SKM-1 (cell line): ENCODE measurements at regions not wholly inside any gene's neighbourhood (a gene's known extent, or its start where the extent isn't known, plus 50 kb on each side); places are given as distances from the start of the nearest gene placed in this dataset.

ENCODE experiments used
- DNase-seq: peaks from one replicate; lab custom pipeline; 2025; ENCODE audit not compliant: unreplicated experiment; lab: John Stamatoyannopoulos, UW

- DNase-seq, result no peak
Measured at GRCh38 chr11:82676483-82677094, 57.1 kb downstream of the FAM181B start.

- DNase-seq, result no peak
Measured at GRCh38 chr11:82675838-82676237, 57.8 kb downstream of the FAM181B start.

DNA sequence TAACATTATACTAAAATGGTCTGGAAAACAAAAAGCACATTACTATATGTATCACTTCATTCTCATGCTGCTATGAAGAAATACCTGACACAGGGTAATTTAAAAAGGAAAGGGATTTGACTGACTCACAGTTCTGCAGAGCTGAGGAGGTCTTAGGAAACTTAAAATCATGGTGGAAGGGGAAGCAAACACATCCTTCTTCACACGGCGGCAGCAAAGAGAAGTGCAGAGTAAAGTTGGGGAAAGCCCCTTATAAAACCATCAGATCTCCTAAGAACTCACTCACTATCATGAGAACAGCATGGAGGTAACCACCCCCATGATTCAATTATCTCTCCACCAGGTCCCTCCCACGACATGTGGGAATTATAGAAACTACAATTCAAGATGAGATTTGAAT, 60.0 kb downstream of the FAM181B start:
- no peak for DNase-seq

GRCh38 chr11:82671451-82671850, 62.2 kb downstream of the FAM181B start:
- no peak for DNase-seq

DNA sequence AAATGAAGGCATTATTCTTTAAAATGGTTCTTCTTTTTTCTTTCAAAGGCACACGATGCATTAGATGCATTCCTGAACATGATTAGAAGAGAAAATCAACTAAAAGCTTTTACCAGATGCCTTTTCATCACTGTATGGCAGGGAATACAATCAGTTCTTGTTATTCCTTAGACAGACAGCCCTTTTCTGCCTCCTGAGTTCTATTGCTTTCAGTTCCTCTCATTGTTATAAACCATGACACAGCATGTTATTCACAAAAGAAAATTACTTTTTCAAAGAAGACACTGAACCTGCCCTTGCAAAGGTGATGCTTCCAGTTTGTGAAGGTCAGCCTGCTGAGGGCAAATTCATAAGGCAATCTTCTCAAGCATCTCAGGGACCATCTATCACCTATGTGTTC, 70.1 kb downstream of the FAM181B start:
- no peak for DNase-seq

DNA sequence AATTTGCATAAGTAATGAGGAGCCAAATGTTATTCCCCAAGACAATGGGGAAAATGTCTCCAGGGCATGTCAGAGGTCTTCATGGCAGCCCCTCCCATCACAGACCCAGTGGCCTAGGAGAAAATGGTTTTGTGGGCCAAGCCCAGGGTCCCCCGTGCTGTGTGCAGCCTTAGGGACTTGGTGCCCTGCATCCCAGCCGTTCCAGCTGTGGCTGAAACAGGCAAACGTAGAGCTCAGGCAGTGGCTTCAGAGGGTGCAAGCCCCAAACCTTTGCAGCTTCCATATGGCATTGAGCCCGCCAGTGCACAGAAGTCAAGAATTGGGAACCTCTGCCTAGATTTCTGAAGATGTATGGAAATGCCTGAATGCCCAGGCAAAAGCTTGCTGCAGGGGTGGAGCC, 79.9 kb downstream of the FAM181B start:
- no peak for DNase-seq

- no peak for DNase-seq
Measured at GRCh38 chr11:82639251-82639650, 94.4 kb downstream of the FAM181B start.

DNA sequence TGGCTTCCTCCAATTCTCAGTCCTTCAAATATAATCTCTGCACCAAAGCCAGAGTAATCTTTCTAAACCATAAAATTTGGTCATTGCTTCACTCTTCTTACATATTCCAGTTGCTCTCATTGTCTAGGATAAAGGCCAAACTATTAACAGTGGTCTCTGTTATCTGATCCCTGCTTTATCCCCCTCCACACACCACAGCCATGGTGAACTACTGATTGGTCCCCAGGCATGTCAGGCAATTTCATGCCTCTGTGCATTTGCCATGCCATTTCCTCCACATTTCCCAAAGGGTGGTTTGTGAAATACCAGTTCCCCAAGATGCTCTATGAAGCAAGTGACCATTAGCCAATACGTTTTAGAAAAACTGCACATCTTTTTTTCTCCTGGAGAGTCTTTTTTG, 97.0 kb downstream of the FAM181B start:
- no peak for DNase-seq

- DNase-seq, result no peak
Measured at GRCh38 chr11:82634091-82634490, 99.6 kb downstream of the FAM181B start.

GRCh38 chr11:82631722-82632630, 101.7 kb downstream of the FAM181B start:
- no peak for DNase-seq

DNA sequence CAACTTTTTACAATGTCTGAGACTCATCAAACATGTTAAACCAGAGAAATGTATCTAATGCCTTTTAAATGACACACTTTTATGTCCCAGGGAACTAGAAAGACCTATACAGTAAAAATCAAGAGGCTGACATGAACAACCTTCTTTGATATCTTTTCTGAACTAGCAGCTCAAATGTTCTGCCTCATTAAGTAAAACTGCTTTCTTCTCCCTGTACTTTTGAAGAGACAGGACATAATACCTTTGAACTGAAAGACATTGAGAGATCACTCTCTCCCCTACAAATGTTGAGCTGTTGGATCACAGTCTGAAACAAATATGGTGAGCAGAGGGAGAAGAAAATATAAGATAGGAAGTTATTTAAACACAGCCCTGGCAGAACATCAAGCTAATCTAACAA, 123.0 kb downstream of the FAM181B start:
- no peak for DNase-seq

DNA sequence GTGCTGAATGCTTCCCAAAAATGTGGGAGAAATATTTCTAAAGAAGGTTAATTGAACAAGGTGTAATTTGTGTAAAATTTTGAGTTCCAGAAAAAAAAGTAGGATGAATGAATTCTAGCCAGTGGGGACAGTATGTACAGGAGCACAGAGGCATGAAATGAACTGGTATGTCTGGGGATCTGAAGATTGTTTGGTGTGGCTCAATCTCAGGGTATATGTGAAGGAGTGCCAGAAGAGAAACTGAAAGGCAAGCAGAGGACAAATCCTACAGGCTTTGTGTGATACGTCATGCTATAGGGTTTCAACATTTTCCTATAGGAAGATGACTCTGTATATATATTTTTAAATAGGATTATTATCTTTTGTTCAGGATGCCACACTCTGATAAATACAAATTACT, 126.9 kb downstream of the FAM181B start:
- DNase-seq, result no peak

DNA sequence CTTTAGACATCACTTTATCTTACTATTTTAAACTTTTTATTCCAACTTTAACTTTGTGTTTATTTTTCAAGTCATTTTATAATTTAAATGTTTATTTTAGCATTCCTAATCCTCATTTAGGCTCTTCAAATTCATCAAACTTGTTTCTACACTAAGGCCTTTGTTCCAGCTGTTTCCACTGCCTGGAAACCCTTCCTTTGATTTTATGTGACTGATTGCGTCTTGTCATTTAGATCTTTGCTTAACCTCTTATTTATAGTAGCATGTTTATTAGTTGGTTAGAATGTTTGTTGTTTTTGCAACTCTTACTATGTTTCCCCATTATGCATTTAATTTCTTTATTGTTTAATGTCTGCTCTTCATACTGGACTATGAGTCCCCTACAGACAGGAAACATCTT, 132.0 kb downstream of the FAM181B start:
- no peak for DNase-seq

GRCh38 chr11:82599836-82600235, 133.8 kb downstream of the FAM181B start:
- DNase-seq, result no peak

DNA sequence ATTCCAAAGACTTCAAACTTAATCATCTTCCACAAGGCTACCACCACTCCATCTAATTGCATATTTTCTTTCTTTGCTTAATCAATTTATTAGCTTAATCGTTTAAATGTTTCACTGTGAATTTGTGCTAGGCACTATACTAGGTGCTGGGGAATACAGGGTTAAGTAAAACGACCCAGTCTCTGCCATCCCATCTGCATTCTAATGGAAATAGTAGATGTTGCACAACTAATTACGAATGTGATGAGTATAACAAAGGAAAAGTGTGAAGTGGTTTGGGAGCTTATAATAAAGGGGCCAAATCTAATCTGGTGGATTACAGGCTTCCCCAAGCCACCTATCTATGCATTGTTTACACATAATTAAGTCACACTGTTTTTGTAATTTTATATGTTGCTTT, 147.1 kb downstream of the FAM181B start:
- DNase-seq, result no peak

DNA sequence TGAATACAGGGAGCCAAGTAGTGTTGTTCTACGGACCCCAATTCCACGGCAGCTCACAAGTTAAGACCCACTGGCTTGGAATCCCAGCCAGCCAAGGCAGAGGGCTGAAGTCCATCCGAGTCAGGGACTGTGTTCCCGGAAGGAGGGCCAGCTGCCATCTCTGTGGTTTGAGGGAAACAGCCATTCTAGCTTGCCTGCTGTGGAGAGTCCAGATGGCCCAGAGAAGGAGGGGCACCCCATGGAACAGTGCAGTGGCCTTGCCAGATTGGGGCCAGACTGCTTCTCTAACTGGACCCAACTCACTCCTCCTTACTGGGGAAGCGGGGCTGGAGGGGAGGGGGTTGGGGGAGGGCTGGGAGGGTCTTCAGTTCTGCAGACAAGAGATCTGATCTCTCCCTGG, 156.4 kb downstream of the FAM181B start:
- no peak for DNase-seq

GRCh38 chr11:82560836-82561235, 172.8 kb downstream of the FAM181B start:
- no peak for DNase-seq

DNA sequence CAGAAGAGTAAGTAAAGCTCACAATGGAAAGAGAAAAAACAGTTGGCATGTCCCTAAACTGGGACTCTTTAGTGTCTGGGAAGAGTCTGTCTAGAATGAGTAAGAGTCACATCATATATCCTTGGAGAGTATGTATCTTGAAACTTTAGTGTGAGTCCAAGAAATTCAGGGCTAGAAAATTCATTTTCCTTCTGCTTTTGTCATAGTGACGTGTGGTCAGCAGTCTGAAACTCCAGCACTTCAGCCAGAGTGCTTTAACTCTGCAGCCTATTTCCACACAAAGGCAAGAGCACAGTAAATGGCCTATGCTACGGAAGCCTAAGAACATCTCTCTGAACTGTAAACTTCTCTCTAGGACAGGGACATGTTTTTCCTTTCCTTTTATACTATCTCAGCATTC, 174.1 kb downstream of the FAM181B start:
- no peak for DNase-seq

DNA sequence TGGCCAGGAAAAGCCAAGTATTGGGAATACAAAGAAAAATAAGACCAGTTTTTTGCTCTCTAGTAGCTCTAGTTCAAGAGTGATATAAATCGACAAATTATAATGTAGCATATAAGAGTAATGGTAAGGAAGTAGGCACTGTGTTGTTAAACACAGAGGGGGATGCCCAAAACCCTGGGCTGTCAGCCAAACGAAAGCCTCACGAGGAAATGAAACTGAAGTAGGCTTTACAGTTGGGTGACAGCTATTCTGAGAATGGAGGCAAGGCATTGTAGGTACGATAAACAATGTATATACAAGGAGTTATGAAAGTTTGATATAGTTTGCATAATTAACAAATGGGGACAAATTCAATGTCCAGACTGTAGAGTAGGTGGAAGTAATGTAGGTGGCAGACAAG, 176.4 kb downstream of the FAM181B start:
- DNase-seq, result no peak

DNA sequence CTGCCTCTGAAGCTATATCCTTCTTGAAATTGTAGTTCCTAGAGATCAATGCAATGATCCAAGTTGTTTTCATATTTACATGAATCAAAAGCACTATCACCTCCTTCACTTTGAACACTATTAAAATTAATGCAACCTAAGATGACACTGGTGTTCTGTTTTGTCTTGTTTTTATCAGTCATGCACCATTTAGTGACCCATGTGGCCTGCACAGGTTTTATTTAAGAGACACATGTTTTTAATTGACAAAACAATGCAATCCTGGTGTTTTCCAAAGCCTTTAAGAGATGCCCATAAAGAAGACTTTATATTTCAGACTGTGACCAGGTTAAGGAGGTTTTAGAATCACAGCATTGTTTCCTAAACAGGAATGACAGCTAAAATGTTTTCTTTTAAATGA, 177.5 kb downstream of the FAM181B start:
- DNase-seq, result no peak

GRCh38 chr11:82546661-82547557, 186.8 kb downstream of the FAM181B start:
- peak; percentile 57 for DNase-seq

DNA sequence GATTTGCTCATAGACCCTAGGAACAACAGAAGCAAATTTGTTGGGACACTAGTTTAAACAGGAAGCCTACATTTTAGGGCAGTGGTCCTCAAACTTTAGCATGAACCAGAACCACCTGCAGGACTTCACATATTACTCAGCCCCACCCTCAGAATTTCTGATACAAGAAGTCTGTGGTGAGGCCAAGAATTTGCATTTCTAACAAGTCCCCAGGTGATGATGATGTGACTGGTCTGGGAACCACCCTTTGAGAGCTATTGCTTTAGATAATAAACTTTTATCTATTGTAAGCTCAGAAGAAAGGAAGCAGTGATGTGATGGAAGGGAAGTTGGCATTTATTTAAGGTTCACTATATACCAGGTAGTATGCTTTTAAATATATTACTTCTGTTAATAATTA, 194.0 kb downstream of the FAM181B start:
- DNase-seq, result no peak
